SU-DHL-6 (cell line): ENCODE measurements at regions not wholly inside any gene's neighbourhood (a gene's known extent, or its start where the extent isn't known, plus 50 kb on each side); places are given as distances from the start of the nearest gene placed in this dataset.

Experiments used
- H2AFZ ChIP-seq: fragments of 200-600 bp; sonication (generic); 2 replicates; pipeline ENCODE4 v1.6.1; 2014; ENCODE audit warnings: low read depth, mild to moderate bottlenecking, moderate library complexity, mixed read lengths, antibody characterized with exemption, low read length; ENCODE audit not compliant: severe bottlenecking
- H3F3A ChIP-seq: fragments of 200-600 bp; shearing (Covaris generic); 2 replicates; pipeline ENCODE4 v1.6.0; 2016; ENCODE audit warnings: antibody characterized with exemption, mild to moderate bottlenecking; ENCODE audit not compliant: insufficient read depth
- H3K27ac ChIP-seq: fragments of 200-600 bp; sonication (generic); 2 replicates; pipeline ENCODE4 v1.5.1; 2016; ENCODE audit warnings: low read depth, mild to moderate bottlenecking, low read length, moderate library complexity, mixed read lengths
- H3K27me3 ChIP-seq: fragments of 200-600 bp; sonication (generic), shearing (Covaris generic); 2 replicates; pipeline ENCODE4 v1.6.0; 2014; ENCODE audit warnings: mild to moderate bottlenecking, low read length
- H3K36me3 ChIP-seq: fragments of 200-600 bp; sonication (generic); 2 replicates; pipeline ENCODE4 v1.6.1; 2014; ENCODE audit warnings: mild to moderate bottlenecking, low read length, mixed read lengths
- H3K4me2 ChIP-seq: fragments of 300-600, 200-600 bp; shearing (Covaris generic), sonication (generic); 2 replicates; pipeline ENCODE4 v1.6.0; 2014; ENCODE audit warnings: low read length, low read depth, mild to moderate bottlenecking; ENCODE audit not compliant: poor library complexity, severe bottlenecking
- H3K4me3 ChIP-seq: fragments of 200-600 bp; sonication (generic); 2 replicates; pipeline ENCODE4 v1.5.1; 2014; ENCODE audit warnings: antibody characterized with exemption, low read length, mild to moderate bottlenecking, mixed read lengths; ENCODE audit not compliant: insufficient read depth, poor library complexity, severe bottlenecking
- H3K79me2 ChIP-seq: fragments of 200-600 bp; sonication (generic); 2 replicates; pipeline ENCODE4 v1.6.1; 2014; ENCODE audit warnings: mild to moderate bottlenecking, low read length, moderate library complexity; ENCODE audit not compliant: insufficient read depth
- H3K9ac ChIP-seq: fragments of 200-600 bp; sonication (generic); 2 replicates; pipeline ENCODE4 v1.7.0; 2014; ENCODE audit warnings: mild to moderate bottlenecking, low read length
- H3K9me2 ChIP-seq: fragments of 200-600 bp; sonication (generic); replicated peaks from 2 replicates; pipeline ENCODE4 v1.6.1; 2014; ENCODE audit warnings: low read length; ENCODE audit not compliant: insufficient read depth
- H3K9me3 ChIP-seq: fragments of 200-600 bp; sonication (generic); 2 replicates; pipeline ENCODE4 v1.6.1; 2014; ENCODE audit warnings: low read length, mixed read lengths; ENCODE audit not compliant: insufficient read depth
- H4K20me1 ChIP-seq: fragments of 200-600 bp; sonication (generic); 2 replicates; pipeline ENCODE4 v1.6.1; 2014; ENCODE audit warnings: low read depth, mild to moderate bottlenecking, antibody characterized with exemption, low read length, moderate library complexity, mixed read lengths
- CTCF ChIP-seq: fragments of 200-600 bp; sonication (generic); IDR thresholded peaks from one replicate; pipeline ENCODE4 v1.5.1; 2017; ENCODE audit warnings: antibody characterized with exemption, mild to moderate bottlenecking, low read length, moderate library complexity; ENCODE audit not compliant: insufficient read depth, poor library complexity, severe bottlenecking
- EZH2phosphoT487 ChIP-seq: fragments of 200-600 bp; sonication (generic), shearing (Covaris generic); conservative IDR thresholded peaks from 2 replicates; pipeline ENCODE4 v1.6.1; 2018; ENCODE audit warnings: mild to moderate bottlenecking, antibody characterized with exemption, low read length, moderate library complexity, mixed read lengths

GRCh38 chr7:81577642-81578340 is 192.1 kb downstream of the HGF start:
- Histone ChIP-seq H3K79me2 (no peaks in the 10 kb centered on the region), H2AFZ (no peak overlapping the region), H3K36me3 (no peaks in the 10 kb centered on the region), H3K9me2 (no peaks in the 10 kb centered on the region), H3K27me3 (no peaks in the 10 kb centered on the region), H3K4me2 (no peak overlapping the region), H3K4me3 (no peak overlapping the region), H3K9ac (no peak overlapping the region), H3K27ac (no peak overlapping the region), H3K9me3 (no peaks in the 10 kb centered on the region; the same call in 1 of the 2 replicates), H4K20me1 (no peaks in the 10 kb centered on the region; the same call in 1 of the 2 replicates), H3F3A (no peaks in the 10 kb centered on the region)
- no peak for TF ChIP-seq CTCF
- no peak for TF ChIP-seq EZH2phosphoT487

GRCh38 chr7:81574723-81575326 is 195.0 kb downstream of the HGF start:
- Histone ChIP-seq H3K36me3 (no peaks in the 10 kb centered on the region), H3K4me3 (no peak overlapping the region), H3K27ac (no peak overlapping the region), H3K27me3 (no peaks in the 10 kb centered on the region), H3K9me3 (no peaks in the 10 kb centered on the region; the same call in 1 of the 2 replicates), H3K9me2 (no peaks in the 10 kb centered on the region), H3F3A (no peaks in the 10 kb centered on the region), H3K79me2 (no peaks in the 10 kb centered on the region), H2AFZ (no peak overlapping the region), H4K20me1 (no peaks in the 10 kb centered on the region), H3K9ac (no peak overlapping the region), H3K4me2 (no peak overlapping the region)
- TF ChIP-seq EZH2phosphoT487: no peak
- TF ChIP-seq CTCF: no peak

GRCh38 chr7:81573932-81574331 is 195.9 kb downstream of the HGF start:
- no peak overlapping the region for H3K4me2 ChIP-seq
- H3K4me3 ChIP-seq: no peak overlapping the region
- TF ChIP-seq EZH2phosphoT487 (no peak), CTCF (no peak)
- H3K9me2 ChIP-seq: no peaks in the 10 kb centered on the region
- no peaks in the 10 kb centered on the region for H3F3A ChIP-seq
- H3K79me2 ChIP-seq: no peaks in the 10 kb centered on the region
- no peak overlapping the region for H3K9ac ChIP-seq
- no peaks in the 10 kb centered on the region for H3K36me3 ChIP-seq
- no peaks in the 10 kb centered on the region for H3K27me3 ChIP-seq
- no peaks in the 10 kb centered on the region for H4K20me1 ChIP-seq
- H3K27ac ChIP-seq: no peak overlapping the region
- H2AFZ ChIP-seq: no peak overlapping the region
- H3K9me3 ChIP-seq: no peaks in the 10 kb centered on the region; the same call in 1 of the 2 replicates
